WTC11 (cell line): ENCODE measurements at regions not wholly inside any gene's neighbourhood (a gene's known extent, or its start where the extent isn't known, plus 50 kb on each side); places are given as distances from the start of the nearest gene placed in this dataset.

ENCODE experiments used
- ATAC-seq: fragments of 200-7000 bp; cut with Tn5 transposase; 2 replicates; pipeline ENCODE4 v1.10.0; 2021; ENCODE audit warnings: mild to moderate bottlenecking, moderate library complexity
- CTCF ChIA-PET: fragments of 300-600 bp; sonication (Branson Sonifier 250); formaldehyde crosslinking; loops from one replicate; lab custom pipeline; 2021; ENCODE audit warnings: antibody characterized with exemption; lab: Charles Lee
- POLR2A ChIA-PET: fragments of 350-600 bp; sonication (Branson Sonifier 250); formaldehyde crosslinking; loops from one replicate; lab custom pipeline; 2021; ENCODE audit warnings: antibody characterized with exemption; lab: Charles Lee
- DNase-seq: peaks from one replicate; pipeline ENCODE4 v3.0.0; 2021; ENCODE audit warnings: low spot score
- H3K27ac Mint-ChIP-seq: 2 replicates; pipeline ENCODE4 v1.8.0; 2021; ENCODE audit warnings: mixed read lengths
- H3K27me3 Mint-ChIP-seq: 2 replicates; pipeline ENCODE4 v1.8.0; 2021; ENCODE audit warnings: low read depth, mild to moderate bottlenecking, moderate library complexity, mixed read lengths
- H3K36me3 Mint-ChIP-seq: 2 replicates; pipeline ENCODE4 v1.8.0; 2021; ENCODE audit warnings: mixed read lengths
- H3K4me1 Mint-ChIP-seq: 2 replicates; pipeline ENCODE4 v1.8.0; 2022; ENCODE audit warnings: mixed read lengths
- H3K4me3 Mint-ChIP-seq: 2 replicates; pipeline ENCODE4 v1.8.0; 2021; ENCODE audit warnings: mild to moderate bottlenecking, moderate library complexity, mixed read lengths
- H3K9me3 Mint-ChIP-seq: 2 replicates; pipeline ENCODE4 v1.8.0; 2021; ENCODE audit warnings: mixed read lengths
- ATF1 ChIP-seq: sonication (generic); formaldehyde crosslinking; IDR thresholded peaks from 2 replicates; pipeline ENCODE4 v1.8.1; 2023; ENCODE audit warnings: mild to moderate bottlenecking, moderate library complexity, missing genetic modification reagents
- CREM ChIP-seq: sonication (generic); formaldehyde crosslinking; IDR thresholded peaks from 2 replicates; pipeline ENCODE4 v1.8.1; 2022; ENCODE audit warnings: mild to moderate bottlenecking, missing genetic modification reagents, moderate library complexity
- FOXJ3 ChIP-seq: sonication (generic); formaldehyde crosslinking; IDR thresholded peaks from 2 replicates; pipeline ENCODE4 v1.9.0; 2021; ENCODE audit warnings: missing genetic modification reagents, mild to moderate bottlenecking, borderline replicate concordance
- FOXP1 ChIP-seq: sonication (generic); formaldehyde crosslinking; IDR thresholded peaks from 2 replicates; pipeline ENCODE4 v1.8.0; 2022; ENCODE audit warnings: missing genetic modification reagents, mild to moderate bottlenecking, moderate library complexity, borderline replicate concordance
- GABPB1 ChIP-seq: sonication (generic); formaldehyde crosslinking; IDR thresholded peaks from 2 replicates; pipeline ENCODE4 v1.8.1; 2023; ENCODE audit warnings: mild to moderate bottlenecking, missing genetic modification reagents
- GTF2I ChIP-seq: fragments of 250-450 bp; sonication (Bioruptor Pico); conservative IDR thresholded peaks from 2 replicates; pipeline ENCODE4 v1.4.0; 2021; ENCODE audit warnings: mild to moderate bottlenecking
- MXD4 ChIP-seq: fragments of 250-450 bp; sonication (Bioruptor Pico); IDR thresholded peaks from 2 replicates; pipeline ENCODE4 v1.8.0; 2021; ENCODE audit warnings: mild to moderate bottlenecking, moderate library complexity, borderline replicate concordance
- MYBL2 ChIP-seq: sonication (generic); formaldehyde crosslinking; IDR thresholded peaks from 2 replicates; pipeline ENCODE4 v1.8.1; 2023; ENCODE audit warnings: mild to moderate bottlenecking, moderate library complexity, missing genetic modification reagents
- NFATC4 ChIP-seq: fragments of 250-450 bp; sonication (Bioruptor Pico); IDR thresholded peaks from 2 replicates; pipeline ENCODE4 v1.9.0; 2021; ENCODE audit warnings: mild to moderate bottlenecking
- NFYB ChIP-seq: sonication (generic); formaldehyde crosslinking; conservative IDR thresholded peaks from 2 replicates; pipeline ENCODE4 v1.8.0; 2022; ENCODE audit warnings: low read depth, missing genetic modification reagents
- PREB ChIP-seq: sonication (generic); formaldehyde crosslinking; IDR thresholded peaks from 2 replicates; pipeline ENCODE4 v1.8.1; 2022; ENCODE audit warnings: mild to moderate bottlenecking, missing genetic modification reagents, moderate library complexity, borderline replicate concordance
- TP53 ChIP-seq: sonication (generic); formaldehyde crosslinking; IDR thresholded peaks from 2 replicates; pipeline ENCODE4 v1.8.1; 2023; ENCODE audit warnings: mild to moderate bottlenecking, missing genetic modification reagents
- ZBTB21 ChIP-seq: sonication (generic); formaldehyde crosslinking; IDR thresholded peaks from 2 replicates; pipeline ENCODE4 v1.8.1; 2023; ENCODE audit warnings: mild to moderate bottlenecking, missing genetic modification reagents, borderline replicate concordance
- ZNF317 ChIP-seq: sonication (generic); formaldehyde crosslinking; IDR thresholded peaks from 2 replicates; pipeline ENCODE4 v1.8.1; 2023; ENCODE audit warnings: low read depth, mild to moderate bottlenecking, moderate library complexity, missing genetic modification reagents, borderline replicate concordance
- ZNF423 ChIP-seq: fragments of 250-450 bp; sonication (Bioruptor Pico); IDR thresholded peaks from 2 replicates; pipeline ENCODE4 v2.1.2; 2022; ENCODE audit warnings: mild to moderate bottlenecking, moderate library complexity
- ZNF671 ChIP-seq: fragments of 250-450 bp; sonication (Bioruptor Pico); IDR thresholded peaks from 2 replicates; pipeline ENCODE4 v1.8.0; 2021; ENCODE audit warnings: mild to moderate bottlenecking
- TF ChIP-seq, protein P1 (sequence below): fragments of 250-450 bp; sonication (Bioruptor Pico); IDR thresholded peaks from 2 replicates; pipeline ENCODE4 v1.9.0; 2021; ENCODE audit warnings: mild to moderate bottlenecking
- TF ChIP-seq, protein P2 (sequence below): fragments of 250-450 bp; sonication (Bioruptor Pico); IDR thresholded peaks from 2 replicates; pipeline ENCODE4 v1.8.0; 2021; ENCODE audit warnings: mild to moderate bottlenecking
- TF ChIP-seq, protein P3 (sequence below): sonication (generic); formaldehyde crosslinking; IDR thresholded peaks from 2 replicates; pipeline ENCODE4 v1.8.1; 2022; ENCODE audit warnings: mild to moderate bottlenecking, moderate library complexity, missing genetic modification reagents
- TF ChIP-seq, protein P4 (sequence below): sonication (generic); formaldehyde crosslinking; IDR thresholded peaks from 2 replicates; pipeline ENCODE4 v1.8.1; 2022; ENCODE audit warnings: low read depth, mild to moderate bottlenecking, moderate library complexity, missing genetic modification reagents, borderline replicate concordance
- TF ChIP-seq, protein P5 (sequence below): sonication (generic); formaldehyde crosslinking; IDR thresholded peaks from 2 replicates; pipeline ENCODE4 v1.8.0; 2022; ENCODE audit warnings: mild to moderate bottlenecking, missing genetic modification reagents

- TF ChIP-seq, protein P1, sequence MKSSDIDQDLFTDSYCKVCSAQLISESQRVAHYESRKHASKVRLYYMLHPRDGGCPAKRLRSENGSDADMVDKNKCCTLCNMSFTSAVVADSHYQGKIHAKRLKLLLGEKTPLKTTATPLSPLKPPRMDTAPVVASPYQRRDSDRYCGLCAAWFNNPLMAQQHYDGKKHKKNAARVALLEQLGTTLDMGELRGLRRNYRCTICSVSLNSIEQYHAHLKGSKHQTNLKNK (CRISPR knock-in tag), result no peak
- TF ChIP-seq, all 79 proteins: peak for 0
Observed at GRCh38 chr10:123474700-123475099, 191.5 kb upstream of the GPR26 start (continued).

DNA sequence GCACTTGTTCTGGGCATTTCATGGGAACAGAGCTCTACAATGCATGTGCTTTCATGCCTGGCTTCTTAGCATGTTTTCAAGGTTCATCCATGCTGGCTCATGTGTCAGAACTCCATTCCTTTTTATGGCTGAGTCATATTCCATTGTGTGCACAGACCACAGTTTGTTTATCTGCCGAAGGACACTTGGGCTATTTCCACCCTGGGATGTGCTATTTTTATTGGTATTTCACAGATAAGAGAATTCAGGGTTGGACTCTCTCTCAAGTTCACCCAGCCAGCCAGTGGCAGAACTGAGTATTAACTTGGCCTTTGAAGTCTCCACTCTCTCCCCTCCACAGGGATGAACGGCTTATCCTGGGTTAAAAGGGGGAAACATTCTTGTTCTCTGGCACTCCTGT lies 190.7 kb upstream of the GPR26 start:
- POLR2A ChIA-PET, result no interaction called here
- TF ChIP-seq ZNF317 (CRISPR knock-in tag) (no peak), FOXP1 (CRISPR knock-in tag) (no peak), CREM (CRISPR knock-in tag) (no peak), GABPB1 (CRISPR knock-in tag) (no peak), PREB (CRISPR knock-in tag) (no peak), FOXJ3 (CRISPR knock-in tag) (no peak), MXD4 (CRISPR knock-in tag) (no peak), ZNF423 (no peak), TP53 (CRISPR knock-in tag) (no peak), ATF1 (CRISPR knock-in tag) (no peak), NFATC4 (no peak), ZNF671 (CRISPR knock-in tag) (no peak), NFYB (CRISPR knock-in tag) (no peak), MYBL2 (CRISPR knock-in tag) (no peak), GTF2I (CRISPR knock-in tag) (no peak), ZBTB21 (CRISPR knock-in tag) (no peak)
- TF ChIP-seq, protein P2, sequence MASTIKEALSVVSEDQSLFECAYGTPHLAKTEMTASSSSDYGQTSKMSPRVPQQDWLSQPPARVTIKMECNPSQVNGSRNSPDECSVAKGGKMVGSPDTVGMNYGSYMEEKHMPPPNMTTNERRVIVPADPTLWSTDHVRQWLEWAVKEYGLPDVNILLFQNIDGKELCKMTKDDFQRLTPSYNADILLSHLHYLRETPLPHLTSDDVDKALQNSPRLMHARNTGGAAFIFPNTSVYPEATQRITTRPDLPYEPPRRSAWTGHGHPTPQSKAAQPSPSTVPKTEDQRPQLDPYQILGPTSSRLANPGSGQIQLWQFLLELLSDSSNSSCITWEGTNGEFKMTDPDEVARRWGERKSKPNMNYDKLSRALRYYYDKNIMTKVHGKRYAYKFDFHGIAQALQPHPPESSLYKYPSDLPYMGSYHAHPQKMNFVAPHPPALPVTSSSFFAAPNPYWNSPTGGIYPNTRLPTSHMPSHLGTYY (CRISPR knock-in tag), result no peak
- TF ChIP-seq, protein P3, sequence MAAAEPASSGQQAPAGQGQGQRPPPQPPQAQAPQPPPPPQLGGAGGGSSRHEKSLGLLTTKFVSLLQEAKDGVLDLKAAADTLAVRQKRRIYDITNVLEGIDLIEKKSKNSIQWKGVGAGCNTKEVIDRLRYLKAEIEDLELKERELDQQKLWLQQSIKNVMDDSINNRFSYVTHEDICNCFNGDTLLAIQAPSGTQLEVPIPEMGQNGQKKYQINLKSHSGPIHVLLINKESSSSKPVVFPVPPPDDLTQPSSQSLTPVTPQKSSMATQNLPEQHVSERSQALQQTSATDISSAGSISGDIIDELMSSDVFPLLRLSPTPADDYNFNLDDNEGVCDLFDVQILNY, result no peak
- TF ChIP-seq, protein P4, sequence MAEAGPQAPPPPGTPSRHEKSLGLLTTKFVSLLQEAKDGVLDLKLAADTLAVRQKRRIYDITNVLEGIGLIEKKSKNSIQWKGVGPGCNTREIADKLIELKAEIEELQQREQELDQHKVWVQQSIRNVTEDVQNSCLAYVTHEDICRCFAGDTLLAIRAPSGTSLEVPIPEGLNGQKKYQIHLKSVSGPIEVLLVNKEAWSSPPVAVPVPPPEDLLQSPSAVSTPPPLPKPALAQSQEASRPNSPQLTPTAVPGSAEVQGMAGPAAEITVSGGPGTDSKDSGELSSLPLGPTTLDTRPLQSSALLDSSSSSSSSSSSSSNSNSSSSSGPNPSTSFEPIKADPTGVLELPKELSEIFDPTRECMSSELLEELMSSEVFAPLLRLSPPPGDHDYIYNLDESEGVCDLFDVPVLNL (CRISPR knock-in tag), result no peak
- TF ChIP-seq, protein P5, sequence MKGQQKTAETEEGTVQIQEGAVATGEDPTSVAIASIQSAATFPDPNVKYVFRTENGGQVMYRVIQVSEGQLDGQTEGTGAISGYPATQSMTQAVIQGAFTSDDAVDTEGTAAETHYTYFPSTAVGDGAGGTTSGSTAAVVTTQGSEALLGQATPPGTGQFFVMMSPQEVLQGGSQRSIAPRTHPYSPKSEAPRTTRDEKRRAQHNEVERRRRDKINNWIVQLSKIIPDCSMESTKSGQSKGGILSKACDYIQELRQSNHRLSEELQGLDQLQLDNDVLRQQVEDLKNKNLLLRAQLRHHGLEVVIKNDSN (CRISPR knock-in tag), result no peak
- TF ChIP-seq, all 79 proteins: peak for 0
- CTCF ChIA-PET, result no interaction called here
- peaks cover 12% of the 10 kb centered on the region for H3K27me3 Mint-ChIP-seq
- no peaks in the 10 kb centered on the region for H3K9me3 Mint-ChIP-seq
- no peak overlapping the region for H3K27ac Mint-ChIP-seq
- H3K4me1 Mint-ChIP-seq, result peaks cover 50% of the 10 kb centered on the region
- no peaks in the 10 kb centered on the region for H3K36me3 Mint-ChIP-seq
- ATAC-seq (no peak), DNase-seq (no peak)
- no peak overlapping the region for H3K4me3 Mint-ChIP-seq
